HepG2 (cell line): ENCODE measurements at regions not wholly inside any gene's neighbourhood (a gene's known extent, or its start where the extent isn't known, plus 50 kb on each side); places are given as distances from the start of the nearest gene placed in this dataset.

Experiments
- ATAC-seq: fragments of 200-7000 bp; cut with Tn5 transposase; 3 replicates; pipeline ENCODE4 v1.9.1; 2020; ENCODE audit warnings: mild to moderate bottlenecking, moderate library complexity
- BruUV-seq: library from RNA; stranded (reverse); fragments of 400-500 nt; replicated peaks from 2 replicates; lab custom pipeline; 2021; lab: Mats Ljungman, UMichigan
- CTCF ChIA-PET: fragments of 300-600 bp; formaldehyde crosslinking; extraction: SDS; loops from one replicate; lab custom pipeline; 2021; ENCODE audit warnings: low total read pairs, inconsistent platforms, low intra/inter-chr PET ratio; lab: Yijun Ruan, JAX
- POLR2A ChIA-PET: fragments of 350-600 bp; sonication (Branson Sonifier 250); formaldehyde crosslinking; loops from one replicate; lab custom pipeline; 2020; ENCODE audit warnings: antibody characterized with exemption, inconsistent platforms; lab: Yijun Ruan, JAX
- DNase-seq: peaks from one replicate; pipeline ENCODE4 v3.0.0-alpha.2; 2015; ENCODE audit warnings: low spot score
- FAIRE-seq: peaks from 3 replicates; lab custom pipeline; 2011; peaks lifted over from hg19 to GRCh38; lab: Jason Lieb, UNC
- H2AFZ ChIP-seq: one replicate; pipeline ENCODE4 v1.6.1; 2011; ENCODE audit warnings: low read length, inconsistent platforms
- H3K27ac ChIP-seq: fragments of 300-600 bp; 3 replicates; pipeline ENCODE4 v1.8.0; 2011; ENCODE audit warnings: mixed run types, mild to moderate bottlenecking, mixed read lengths, low read length, inconsistent platforms; ENCODE audit not compliant: insufficient read depth; ENCODE audit errors: extremely low read length
- H3K27me3 ChIP-seq, 2 experiments: fragments of 200-600 bp in 1 of 2; 2 replicates in 1 of 2; 3 replicates in 1 of 2; pipeline versions ENCODE4 v1.6.0 to v1.8.0; 2011; ENCODE audit warnings: low read length in 2 of 2, mild to moderate bottlenecking in 2 of 2, moderate library complexity in 2 of 2, inconsistent platforms in 1 of 2; ENCODE audit not compliant: insufficient read depth in 2 of 2, control insufficient read depth in 1 of 2
- H3K36me3 ChIP-seq, 2 experiments: fragments of 200-600 bp in 1 of 2; replicated peaks in 1 of 2; 2 replicates in 1 of 2; 3 replicates in 1 of 2; pipeline versions ENCODE4 v1.5.1 to v1.8.0; 2011; ENCODE audit warnings: low read length in 2 of 2, inconsistent platforms in 1 of 2; ENCODE audit not compliant: insufficient read depth in 2 of 2, control insufficient read depth in 1 of 2
- H3K4me1 ChIP-seq: 2 replicates; pipeline ENCODE4 v1.5.1; 2012; ENCODE audit warnings: low read length, inconsistent platforms; ENCODE audit not compliant: insufficient read depth
- H3K4me2 ChIP-seq: 2 replicates; pipeline ENCODE4 v1.6.0; 2011; ENCODE audit warnings: low read depth, low read length, inconsistent platforms
- H3K4me3 ChIP-seq, 3 experiments: fragments of 200-600 bp in 1 of 3; sonication (generic), shearing (Covaris generic) in 1 of 3; replicated peaks in 1 of 3; 2 replicates each; pipeline ENCODE4 v1.5.1; 2011 to 2016; ENCODE audit warnings: low read length in 3 of 3, inconsistent platforms in 2 of 3, low read depth in 2 of 3, mild to moderate bottlenecking in 2 of 3, control low read depth in 1 of 3, mixed read lengths in 1 of 3; ENCODE audit not compliant: insufficient read depth in 1 of 3
- H3K79me2 ChIP-seq: one replicate; pipeline ENCODE4 v1.6.1; 2011; ENCODE audit warnings: low read length, inconsistent platforms; ENCODE audit not compliant: insufficient read depth
- H3K9ac ChIP-seq: 2 replicates; pipeline ENCODE4 v1.6.0; 2011; ENCODE audit warnings: mild to moderate bottlenecking, low read depth, low read length, inconsistent platforms; ENCODE audit not compliant: insufficient read depth
- H3K9me3 ChIP-seq: 2 replicates; pipeline ENCODE4 v1.5.1; 2012; ENCODE audit warnings: mild to moderate bottlenecking, low read length
- H4K20me1 ChIP-seq: 2 replicates; pipeline ENCODE4 v1.6.0; 2011; ENCODE audit warnings: inconsistent platforms, mild to moderate bottlenecking, low read length, moderate library complexity; ENCODE audit not compliant: insufficient read depth
- ARID4A ChIP-seq: sonication (generic); formaldehyde crosslinking; IDR thresholded peaks from 2 replicates; pipeline ENCODE4 v1.5.0; 2020; ENCODE audit warnings: mild to moderate bottlenecking, missing genetic modification reagents, borderline replicate concordance
- ARNT ChIP-seq: fragments of 450-650 bp; IDR thresholded peaks from 2 replicates; pipeline ENCODE4 v1.6.1; 2017
- ASH2L ChIP-seq: fragments of 300-600, 200-600 bp; sonication (generic); IDR thresholded peaks from 2 replicates; pipeline ENCODE4 v1.7.0; 2017; ENCODE audit warnings: low read depth, mild to moderate bottlenecking, moderate library complexity, mixed read lengths, low read length; ENCODE audit not compliant: insufficient read length
- KDM5A ChIP-seq: fragments of 200-600 bp; sonication (generic); IDR thresholded peaks from 2 replicates; pipeline ENCODE4 v1.7.0; 2018; ENCODE audit warnings: antibody characterized with exemption, mild to moderate bottlenecking, low read length, borderline replicate concordance
- KLF11 ChIP-seq: IDR thresholded peaks from 2 replicates; pipeline ENCODE4 v1.6.1; 2016; ENCODE audit warnings: missing compliant biosample characterization
- KLF9 ChIP-seq: IDR thresholded peaks from 2 replicates; pipeline ENCODE4 v1.6.1; 2016; ENCODE audit warnings: low read depth
- MED8 ChIP-seq: sonication (generic); formaldehyde crosslinking; IDR thresholded peaks from 2 replicates; pipeline ENCODE4 v1.8.1; 2023; ENCODE audit warnings: mild to moderate bottlenecking, missing genetic modification reagents; ENCODE audit not compliant: insufficient replicate concordance
- SMARCE1 ChIP-seq: fragments of 450-650 bp; IDR thresholded peaks from 2 replicates; pipeline ENCODE4 v1.6.1; 2017; ENCODE audit warnings: borderline replicate concordance
- SMYD3 ChIP-seq: sonication (generic); formaldehyde crosslinking; IDR thresholded peaks from 2 replicates; pipeline ENCODE4 v1.8.1; 2023; ENCODE audit warnings: mild to moderate bottlenecking, missing genetic modification reagents
- SOX5 ChIP-seq: IDR thresholded peaks from 2 replicates; pipeline ENCODE4 v1.6.1; 2016; ENCODE audit warnings: borderline replicate concordance
- ZMAT3 ChIP-seq: sonication (generic); formaldehyde crosslinking; conservative IDR thresholded peaks from 2 replicates; pipeline ENCODE4 v1.7.0; 2021; ENCODE audit warnings: missing genetic modification reagents
- ZNF563 ChIP-seq: sonication (generic); formaldehyde crosslinking; IDR thresholded peaks from 2 replicates; pipeline ENCODE4 v1.8.0; 2022; ENCODE audit warnings: mild to moderate bottlenecking, moderate library complexity, missing genetic modification reagents
- ZNF749 ChIP-seq: sonication (generic); formaldehyde crosslinking; IDR thresholded peaks from 2 replicates; pipeline ENCODE4 v1.8.0; 2022; ENCODE audit warnings: mild to moderate bottlenecking, missing genetic modification reagents, moderate library complexity, borderline replicate concordance
- WGBS: methylation state at CpG from one replicate; pipeline ENCODE4 v1.1.6; 2017; ENCODE audit warnings: low lambda C conversion rate; 5-methylcytosine and 5-hydroxymethylcytosine counted together
- in situ Hi-C: cut with HindIII; loops from 2 replicates; pipeline ENCODE4 v1.10.0; 2017; ENCODE audit warnings: low pct_unique_long_range_greater_than_20kb; ENCODE audit not compliant: extremely low pct_ligation_motif_present
- intact Hi-C: fragments of 100-400 bp; cut with micrococcal nuclease; formaldehyde crosslinking; loops from one replicate; pipeline ENCODE4 v1.10.0; 2022; ENCODE audit not compliant: unreplicated experiment

- peaks cover 4 to 66% of the 10 kb centered on the region in 2 experiments; a peak in 4 of 5 replicates for H3K27me3 ChIP-seq
- peaks cover 28% of the 10 kb centered on the region for H3K4me1 ChIP-seq
- intact Hi-C loops, result no loop called here
- CTCF ChIA-PET, result no interaction called here
- POLR2A ChIA-PET, result no interaction called here
- no peak for DNase-seq
- WGBS, result 68% methylated on average over 3 of the region's 3 CpGs
- H3K9me3 ChIP-seq, result peaks cover 9% of the 10 kb centered on the region
- no peak overlapping the region for H3K4me2 ChIP-seq
- H3K36me3 ChIP-seq, result no peaks in the 10 kb centered on the region
- no peak overlapping the region for H2AFZ ChIP-seq
- no TSS peak for BruUV-seq
- H3K27ac ChIP-seq, result no peak overlapping the region
- no peaks in the 10 kb centered on the region for H4K20me1 ChIP-seq
- no peak for ATAC-seq
- no peak overlapping the region for H3K4me3 ChIP-seq
- no peak for TF ChIP-seq KLF11 (CRISPR knock-in tag)
- no peak for TF ChIP-seq ASH2L
- no peak for TF ChIP-seq KDM5A
- TF ChIP-seq ZNF749 (CRISPR knock-in tag), result no peak
- TF ChIP-seq SOX5, result no peak
- no peak for TF ChIP-seq MED8 (CRISPR knock-in tag)
- TF ChIP-seq SMARCE1, result no peak
- no peak for TF ChIP-seq KLF9 (CRISPR knock-in tag)
- TF ChIP-seq ZMAT3 (CRISPR knock-in tag), result no peak
- no peak for TF ChIP-seq ZNF563 (CRISPR knock-in tag)
- no peak for TF ChIP-seq SMYD3 (CRISPR knock-in tag)
- no peak for TF ChIP-seq ARNT
- no peak for TF ChIP-seq ARID4A (CRISPR knock-in tag)
- no peak for FAIRE-seq
- H3K9ac ChIP-seq, result no peak overlapping the region
- in situ Hi-C loops, result no loop called here
- H3K79me2 ChIP-seq, result no peaks in the 10 kb centered on the region
Observed at GRCh38 chr4:3852711-3853110, 86.5 kb downstream of the ADRA2C start.
